ENCODE measurements at regions not wholly inside any gene's neighbourhood (a gene's known extent, or its start where the extent isn't known, plus 50 kb on each side); places are given as distances from the start of the nearest gene placed in this dataset.

DNA sequence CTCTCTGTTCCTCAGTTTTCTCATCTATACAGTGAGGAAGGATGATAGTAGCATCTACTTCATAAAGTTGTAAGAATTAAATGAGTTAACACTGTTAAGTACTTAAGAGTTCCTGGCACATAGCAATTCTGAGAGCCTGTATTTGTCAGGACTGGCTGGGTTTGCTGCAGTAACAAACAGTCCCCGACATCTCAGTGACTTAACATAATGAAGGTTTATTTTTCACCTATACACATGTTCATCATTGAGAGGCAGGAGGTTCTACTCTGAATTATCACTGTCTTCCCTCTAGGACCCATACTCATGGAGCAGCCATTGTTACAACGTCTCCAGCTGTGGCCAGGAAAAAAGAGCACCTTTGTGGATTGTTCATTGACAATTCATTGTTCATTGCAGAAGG, 190.6 kb upstream of the PROK2 start:
- TF ChIP-seq, protein P1, sequence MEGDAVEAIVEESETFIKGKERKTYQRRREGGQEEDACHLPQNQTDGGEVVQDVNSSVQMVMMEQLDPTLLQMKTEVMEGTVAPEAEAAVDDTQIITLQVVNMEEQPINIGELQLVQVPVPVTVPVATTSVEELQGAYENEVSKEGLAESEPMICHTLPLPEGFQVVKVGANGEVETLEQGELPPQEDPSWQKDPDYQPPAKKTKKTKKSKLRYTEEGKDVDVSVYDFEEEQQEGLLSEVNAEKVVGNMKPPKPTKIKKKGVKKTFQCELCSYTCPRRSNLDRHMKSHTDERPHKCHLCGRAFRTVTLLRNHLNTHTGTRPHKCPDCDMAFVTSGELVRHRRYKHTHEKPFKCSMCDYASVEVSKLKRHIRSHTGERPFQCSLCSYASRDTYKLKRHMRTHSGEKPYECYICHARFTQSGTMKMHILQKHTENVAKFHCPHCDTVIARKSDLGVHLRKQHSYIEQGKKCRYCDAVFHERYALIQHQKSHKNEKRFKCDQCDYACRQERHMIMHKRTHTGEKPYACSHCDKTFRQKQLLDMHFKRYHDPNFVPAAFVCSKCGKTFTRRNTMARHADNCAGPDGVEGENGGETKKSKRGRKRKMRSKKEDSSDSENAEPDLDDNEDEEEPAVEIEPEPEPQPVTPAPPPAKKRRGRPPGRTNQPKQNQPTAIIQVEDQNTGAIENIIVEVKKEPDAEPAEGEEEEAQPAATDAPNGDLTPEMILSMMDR (IDR thresholded peaks at IDR 0.05; ENCODE audit: insufficient read depth, low read depth, low read length) = no peak
- TF ChIP-seq EZH2 (IDR thresholded peaks at IDR 0.05; ENCODE audit: insufficient read depth, low read length) = no peak

Measured in astrocyte (in vitro differentiated cells and primary cell).